GM19043 (cell line): ENCODE measurements at regions not wholly inside any gene's neighbourhood (a gene's known extent, or its start where the extent isn't known, plus 50 kb on each side); places are given as distances from the start of the nearest gene placed in this dataset.

Source experiments
- ATAC-seq: cut with Tn5 transposase; IDR thresholded peaks from one replicate; pipeline ENCODE4 v1.9.1; 2021; ENCODE audit warnings: low read depth; ENCODE audit not compliant: unreplicated experiment

- ATAC-seq: no peak
Observed at GRCh38 chr1:104921525-104921924, 1171.8 kb downstream of the AMY1C start.

GRCh38 chr1:104923075-104923474 is 1173.4 kb downstream of the AMY1C start:
- no peak for ATAC-seq

DNA sequence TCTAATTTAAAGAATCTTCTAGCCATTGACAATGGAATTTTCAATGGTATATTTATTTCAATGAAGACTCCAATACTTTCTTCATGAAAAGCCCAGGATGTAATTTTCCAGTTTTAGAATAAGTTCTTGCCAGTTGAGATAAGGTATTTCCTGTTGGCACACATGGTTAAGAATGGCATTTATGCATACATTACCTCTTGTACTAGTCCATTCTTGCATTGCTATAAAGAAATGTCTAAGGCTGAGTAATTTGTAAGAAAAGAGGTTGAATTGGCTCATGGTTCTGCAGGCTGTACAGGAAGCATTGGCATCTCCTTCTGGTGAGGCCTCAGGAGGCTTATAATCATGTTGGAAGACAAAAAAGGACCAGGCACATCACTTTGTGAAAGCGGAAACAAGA is 1179.6 kb downstream of the AMY1C start:
- no peak for ATAC-seq

DNA sequence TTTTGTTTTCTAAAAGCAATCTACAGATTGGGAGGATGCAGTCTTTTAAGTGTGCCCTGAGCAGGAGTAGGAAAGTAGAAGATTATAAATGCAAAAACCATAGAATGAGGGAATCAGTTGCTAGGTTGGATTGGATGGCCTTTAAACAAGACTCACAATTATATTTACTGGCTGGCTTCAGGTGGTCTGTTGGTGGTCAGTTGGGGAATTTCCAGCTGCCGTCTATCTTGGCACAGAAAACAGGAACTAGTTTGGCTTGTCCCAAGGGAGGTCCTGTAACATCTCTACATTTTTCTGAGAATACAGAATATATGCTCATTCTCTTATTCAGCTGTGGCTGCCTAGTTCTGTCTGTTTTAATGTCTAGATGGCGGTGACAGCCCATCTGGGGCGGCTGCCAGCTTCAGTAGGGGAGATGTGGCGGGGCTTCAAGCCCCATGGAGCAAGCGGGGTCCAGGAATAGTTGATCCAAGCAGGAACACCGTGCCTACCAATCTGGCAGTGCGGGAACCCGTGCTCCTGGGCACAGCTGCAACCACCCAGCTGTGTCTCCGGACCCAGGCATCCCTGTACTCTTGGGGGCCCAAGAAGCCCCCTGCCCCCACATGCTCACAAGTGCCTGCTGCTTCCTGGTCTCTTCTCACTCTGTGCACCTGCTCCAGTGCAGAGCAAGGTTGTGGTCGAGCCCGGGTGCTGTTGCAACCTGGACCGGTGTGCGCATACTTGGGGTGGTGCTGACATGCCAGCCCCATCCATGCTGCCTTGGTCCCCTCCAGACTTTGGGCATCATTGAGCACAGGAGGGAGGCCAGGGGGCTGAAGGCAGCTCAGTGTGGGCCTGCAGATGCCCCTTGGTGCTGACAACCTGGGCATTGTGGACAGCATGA is 1182.6 kb downstream of the AMY1C start:
- no peak for ATAC-seq

- ATAC-seq: no peak
Observed at GRCh38 chr1:104932949-104933679, 1183.4 kb downstream of the AMY1C start.

DNA sequence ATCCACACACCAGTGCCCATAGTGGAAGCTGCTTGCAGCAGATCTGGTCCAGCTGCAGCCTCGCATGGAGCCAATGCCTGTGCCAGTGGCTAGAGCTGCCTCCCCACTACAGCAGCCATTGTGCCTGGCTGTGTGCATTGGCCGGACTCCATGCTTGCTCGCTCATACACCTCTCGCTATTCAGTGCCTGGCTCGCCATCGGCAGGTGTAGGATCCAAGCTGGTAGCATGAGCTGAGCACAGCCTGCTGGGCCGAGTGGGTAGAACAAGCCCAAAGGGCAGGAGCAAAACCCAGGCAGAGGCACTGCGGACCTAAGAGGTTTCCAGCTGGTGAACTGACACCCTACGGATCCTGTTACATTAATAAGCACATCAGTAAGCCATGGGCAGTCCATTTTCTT is 1184.1 kb downstream of the AMY1C start:
- no peak for ATAC-seq

DNA sequence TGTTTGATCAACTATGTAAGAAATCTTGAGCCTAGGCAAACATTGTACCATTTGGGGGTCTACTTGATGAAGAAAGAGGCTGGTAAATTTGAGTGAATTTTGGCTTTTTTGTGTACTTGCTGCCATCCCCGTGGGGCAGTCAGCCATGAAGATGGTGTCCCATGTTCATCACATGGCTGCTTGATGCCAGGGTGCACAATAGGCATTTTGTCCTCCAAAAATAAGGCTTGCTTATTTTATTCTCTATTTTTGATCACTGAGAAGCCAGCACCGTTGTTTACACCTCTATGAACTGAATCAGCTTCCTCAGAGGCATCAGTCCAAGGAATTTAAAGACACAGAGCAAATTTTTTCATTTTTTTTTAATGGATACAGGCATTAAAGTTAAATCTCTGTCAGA is 1195.7 kb downstream of the AMY1C start:
- no peak for ATAC-seq

GRCh38 chr1:104946558-104947210 is 1197.0 kb downstream of the AMY1C start:
- ATAC-seq: no peak

DNA sequence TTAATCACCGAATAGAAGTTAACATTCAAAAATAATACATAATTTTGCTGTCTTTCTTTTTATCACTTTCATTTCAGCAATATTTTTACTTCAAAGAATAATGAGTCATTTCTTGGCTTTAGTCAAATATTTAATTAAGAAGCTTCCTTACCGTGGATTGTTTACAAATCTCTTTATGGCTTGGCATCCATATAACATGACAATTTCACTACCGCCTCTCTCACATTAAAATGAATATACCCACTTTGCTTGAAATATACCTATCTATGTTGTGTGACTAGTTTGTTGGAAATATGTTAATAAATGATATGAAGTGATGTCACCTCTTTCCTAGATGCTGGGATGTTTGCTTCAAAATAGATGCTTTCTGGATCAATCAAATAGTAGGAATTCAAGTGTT is 1203.9 kb downstream of the AMY1C start:
- ATAC-seq: no peak

DNA sequence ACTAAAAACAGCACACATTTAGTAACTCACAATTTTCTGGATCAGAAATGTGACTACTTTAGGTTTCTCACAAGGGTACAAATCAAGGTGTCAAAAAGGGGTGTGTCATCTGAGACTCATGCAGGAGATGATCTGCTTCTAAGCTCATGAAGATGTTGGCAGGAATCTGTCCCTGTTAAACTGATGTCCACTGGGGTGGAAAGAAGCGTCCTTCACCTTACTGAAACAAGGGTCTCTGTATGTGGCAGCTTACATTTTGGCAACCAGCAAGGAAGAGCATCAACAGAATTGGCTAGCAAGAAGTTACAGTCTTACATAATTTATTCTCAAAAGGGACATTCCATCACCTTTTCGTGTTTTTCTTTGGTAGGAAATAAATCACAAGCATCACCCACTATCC is 1223.8 kb downstream of the AMY1C start:
- no peak for ATAC-seq

DNA sequence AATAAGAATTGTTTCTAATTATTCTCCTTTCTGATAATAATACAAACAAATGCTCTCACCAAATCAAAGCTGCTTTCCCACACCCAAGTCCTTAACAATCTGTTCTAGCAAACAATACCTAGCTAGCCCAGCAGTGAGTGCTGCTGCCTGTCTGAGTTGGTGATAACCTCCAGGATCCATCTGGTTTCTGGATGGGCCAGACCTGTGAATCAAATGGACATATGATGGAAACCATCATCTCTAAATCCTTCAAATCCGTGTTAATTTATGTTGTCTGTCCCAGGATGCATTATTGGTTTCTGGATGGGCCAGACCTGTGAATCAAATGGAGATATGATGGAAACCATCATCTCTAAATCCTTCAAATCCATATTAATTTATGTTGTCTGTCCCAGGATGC is 1230.0 kb downstream of the AMY1C start:
- ATAC-seq: no peak

GRCh38 chr1:104987210-104987609 is 1237.5 kb downstream of the AMY1C start:
- ATAC-seq: peak; percentile 90

DNA sequence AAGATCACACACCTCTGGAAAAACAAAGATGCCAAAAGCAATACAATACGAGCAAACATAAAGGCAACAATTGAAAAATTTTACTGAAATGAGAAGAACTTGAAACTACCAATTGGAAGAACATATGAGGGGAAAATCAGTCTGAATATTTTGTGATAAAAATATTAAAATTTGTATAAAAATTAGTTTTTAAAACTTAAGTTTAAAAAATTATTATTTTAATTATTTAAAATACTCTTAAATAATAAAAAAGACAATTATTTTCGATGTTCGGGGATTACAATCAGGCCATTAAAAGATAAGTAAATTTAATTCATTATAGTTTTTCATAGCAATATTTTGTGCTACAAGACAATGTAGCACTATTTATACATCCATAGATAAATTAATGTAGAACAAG is 1239.3 kb downstream of the AMY1C start:
- ATAC-seq: no peak

DNA sequence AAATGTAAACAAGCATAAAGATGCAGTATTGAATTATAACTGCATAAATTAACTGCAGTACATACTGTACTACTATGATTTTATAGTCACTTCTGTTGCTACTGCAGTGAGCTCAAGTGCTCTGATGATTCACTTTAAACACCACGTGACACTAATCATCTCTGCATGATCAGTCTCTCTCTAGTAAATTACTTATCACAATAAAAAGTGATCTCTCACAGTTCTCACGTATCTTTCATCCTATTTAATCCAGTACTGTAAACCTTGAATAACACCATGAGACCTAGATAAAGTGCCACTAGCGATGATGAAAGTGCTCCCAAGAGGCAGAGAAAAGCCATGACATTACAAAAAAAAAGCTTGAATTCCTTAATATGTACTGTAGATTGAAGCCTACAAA is 1242.0 kb downstream of the AMY1C start:
- no peak for ATAC-seq

DNA sequence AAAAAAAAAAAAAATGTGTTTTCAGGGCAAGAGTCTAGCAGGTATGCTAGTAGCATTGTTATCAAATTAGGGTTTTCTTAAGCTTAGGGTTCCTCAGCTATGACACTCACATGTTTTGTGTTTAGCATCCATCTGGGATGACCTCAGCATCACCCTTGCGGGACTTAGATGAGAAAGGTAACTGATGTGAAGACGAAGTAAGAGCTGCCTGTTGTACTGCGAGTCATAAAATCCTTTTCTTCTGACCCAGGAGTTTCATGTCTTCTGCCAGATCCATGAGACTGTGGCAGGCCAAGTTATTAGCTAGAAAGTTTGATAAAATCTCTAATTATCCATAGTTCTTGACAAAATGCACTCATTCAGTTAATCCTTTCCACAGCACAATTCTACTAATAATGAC is 1251.1 kb downstream of the AMY1C start:
- ATAC-seq: no peak

DNA sequence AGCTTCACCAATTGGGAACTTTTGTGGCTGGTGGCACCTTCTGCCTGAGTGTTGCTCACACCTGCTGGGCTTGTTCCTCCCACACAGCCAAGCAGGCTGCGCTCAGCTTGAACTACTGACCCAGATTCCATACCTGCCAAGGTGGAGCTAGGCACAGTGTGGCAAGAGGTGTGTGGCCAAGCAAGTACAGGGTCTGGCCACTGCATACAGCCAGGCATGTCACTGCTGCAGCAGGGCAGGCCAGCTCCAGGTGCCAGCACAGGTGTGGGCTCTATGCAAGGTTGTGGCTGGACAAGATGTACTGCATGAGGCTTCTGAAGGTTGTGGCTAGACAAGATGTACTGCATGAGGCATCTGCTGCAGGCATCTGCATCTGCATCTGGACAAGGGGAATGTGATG is 1254.8 kb downstream of the AMY1C start:
- ATAC-seq: no peak

DNA sequence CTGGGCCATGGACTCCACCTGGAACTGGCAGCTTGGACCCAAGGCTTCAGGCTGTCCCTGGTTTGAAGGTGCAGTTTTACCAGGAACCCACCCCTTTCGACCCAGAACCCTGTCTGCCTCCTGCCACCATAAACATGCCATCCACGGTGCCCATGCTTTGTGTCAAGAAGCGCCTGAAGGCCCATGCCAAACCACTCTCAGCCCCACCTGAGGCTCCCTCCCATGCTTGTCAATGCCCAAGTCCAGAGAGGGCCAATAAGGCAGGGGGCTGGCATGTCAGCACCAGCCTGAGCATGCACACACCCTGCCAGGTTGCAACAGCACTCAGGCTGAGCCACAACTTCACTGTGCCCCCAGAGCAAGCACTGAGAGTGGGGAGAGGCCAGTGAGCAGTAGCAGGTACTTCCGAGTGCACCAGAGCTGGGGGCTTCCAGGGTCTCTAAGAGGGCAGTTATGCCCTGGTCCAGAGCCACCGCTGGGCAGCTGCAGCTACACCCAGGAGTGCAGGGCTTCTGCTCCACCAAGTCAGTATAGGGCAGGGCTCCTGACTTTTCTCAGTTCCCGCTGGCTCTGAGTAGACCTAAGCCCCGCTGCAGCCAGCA is 1256.0 kb downstream of the AMY1C start:
- no peak for ATAC-seq

- ATAC-seq: no peak
Observed at GRCh38 chr1:105017587-105017986, 1267.9 kb downstream of the AMY1C start.

DNA sequence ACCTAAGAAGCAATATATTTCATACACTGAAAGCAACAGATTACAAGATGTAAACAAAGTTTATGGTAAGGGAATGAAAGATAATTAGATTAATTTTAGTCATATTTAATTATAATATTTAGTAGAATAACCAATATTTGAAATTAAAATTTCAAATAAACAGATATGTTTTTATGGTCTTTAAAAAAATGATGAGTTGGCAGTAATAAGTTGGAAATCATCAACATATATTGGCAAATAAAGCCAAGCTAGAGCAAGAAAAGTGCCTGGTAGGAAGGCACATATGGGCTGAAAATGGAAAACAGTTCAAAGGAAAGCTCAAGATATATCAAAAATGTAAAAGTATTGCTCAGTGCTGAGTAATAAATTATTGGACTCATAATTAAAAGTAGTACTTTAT is 1274.0 kb downstream of the AMY1C start:
- ATAC-seq: no peak

DNA sequence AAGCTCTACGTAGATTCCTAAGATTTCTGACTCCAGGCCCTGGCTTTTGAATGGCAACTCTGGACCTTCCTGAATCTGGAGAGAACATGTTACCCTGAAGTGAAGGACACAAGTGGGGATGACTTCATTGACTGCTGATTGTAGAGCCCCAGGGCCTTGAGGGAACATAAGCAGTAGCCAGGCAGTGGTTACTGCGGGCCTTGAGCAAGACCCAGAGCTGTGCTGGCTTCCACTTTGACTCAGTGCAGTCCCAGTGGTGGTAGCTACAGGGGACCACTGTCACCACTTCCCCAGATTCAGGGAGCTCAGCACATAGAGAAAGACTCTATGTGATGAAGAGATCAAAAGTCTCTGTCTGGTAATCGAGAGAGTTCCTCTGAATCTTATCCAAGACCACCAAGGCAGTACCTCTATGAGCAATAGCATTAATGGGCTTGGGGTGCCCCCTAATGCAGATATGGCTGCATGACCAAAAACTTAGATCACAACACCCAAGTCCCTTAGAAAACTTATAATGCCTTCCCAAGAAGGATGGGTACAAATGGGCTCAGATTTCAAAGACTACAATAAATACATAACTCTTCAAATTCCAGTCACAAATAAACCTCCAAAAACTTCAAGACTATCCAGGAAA is 1278.3 kb downstream of the AMY1C start:
- ATAC-seq: no peak

DNA sequence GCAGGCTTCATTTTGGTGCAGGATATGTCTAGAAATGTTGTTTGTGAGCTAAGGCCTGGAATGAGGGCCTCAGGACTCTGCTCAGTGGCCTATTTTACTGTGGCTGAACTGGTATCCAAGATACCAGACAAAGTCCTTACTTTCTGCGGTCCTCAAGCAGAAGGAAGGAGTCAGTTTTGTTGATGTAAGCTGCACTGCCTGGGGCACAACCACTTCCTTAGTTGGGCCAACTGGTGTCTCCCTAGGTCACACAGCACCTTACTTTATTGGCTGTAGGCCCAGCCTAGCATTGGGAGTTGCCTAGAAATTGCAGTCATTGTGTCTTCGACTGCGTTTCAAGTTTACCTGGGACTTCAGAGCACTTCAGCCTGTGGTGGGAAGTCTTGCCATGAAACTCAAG is 1322.7 kb downstream of the AMY1C start:
- ATAC-seq: no peak
